ENCODE measurements at regions not wholly inside any gene's neighbourhood (a gene's known extent, or its start where the extent isn't known, plus 50 kb on each side); places are given as distances from the start of the nearest gene placed in this dataset.

DNA sequence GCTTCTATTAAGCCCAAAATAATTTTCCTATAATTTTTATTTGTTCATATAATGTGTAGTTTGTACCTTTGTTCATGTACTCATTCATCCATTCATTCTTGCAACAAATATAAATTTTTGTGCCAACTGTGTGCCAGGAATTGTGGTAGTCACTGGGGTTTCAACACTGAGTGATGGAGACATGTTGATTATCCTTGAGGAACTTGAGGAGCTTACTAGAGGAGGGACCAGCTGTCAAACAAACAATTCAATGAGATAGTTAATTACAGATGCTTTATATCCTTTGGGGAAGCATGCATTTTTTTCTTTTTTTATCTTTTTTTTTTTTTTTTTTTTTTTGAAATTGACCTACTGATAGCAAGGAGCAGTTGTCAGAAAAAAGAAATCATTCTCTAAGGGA lies 324.8 kb downstream of the GABRG2 start:
- TF ChIP-seq, protein P1, sequence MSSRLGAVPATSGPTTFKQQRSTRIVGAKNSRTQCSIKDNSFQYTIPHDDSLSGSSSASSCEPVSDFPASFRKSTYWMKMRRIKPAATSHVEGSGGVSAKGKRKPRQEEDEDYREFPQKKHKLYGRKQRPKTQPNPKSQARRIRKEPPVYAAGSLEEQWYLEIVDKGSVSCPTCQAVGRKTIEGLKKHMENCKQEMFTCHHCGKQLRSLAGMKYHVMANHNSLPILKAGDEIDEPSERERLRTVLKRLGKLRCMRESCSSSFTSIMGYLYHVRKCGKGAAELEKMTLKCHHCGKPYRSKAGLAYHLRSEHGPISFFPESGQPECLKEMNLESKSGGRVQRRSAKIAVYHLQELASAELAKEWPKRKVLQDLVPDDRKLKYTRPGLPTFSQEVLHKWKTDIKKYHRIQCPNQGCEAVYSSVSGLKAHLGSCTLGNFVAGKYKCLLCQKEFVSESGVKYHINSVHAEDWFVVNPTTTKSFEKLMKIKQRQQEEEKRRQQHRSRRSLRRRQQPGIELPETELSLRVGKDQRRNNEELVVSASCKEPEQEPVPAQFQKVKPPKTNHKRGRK (CRISPR knock-in tag; IDR thresholded peaks at IDR 0.05; ENCODE audit: borderline replicate concordance), result no peak
- TF ChIP-seq, protein P2, sequence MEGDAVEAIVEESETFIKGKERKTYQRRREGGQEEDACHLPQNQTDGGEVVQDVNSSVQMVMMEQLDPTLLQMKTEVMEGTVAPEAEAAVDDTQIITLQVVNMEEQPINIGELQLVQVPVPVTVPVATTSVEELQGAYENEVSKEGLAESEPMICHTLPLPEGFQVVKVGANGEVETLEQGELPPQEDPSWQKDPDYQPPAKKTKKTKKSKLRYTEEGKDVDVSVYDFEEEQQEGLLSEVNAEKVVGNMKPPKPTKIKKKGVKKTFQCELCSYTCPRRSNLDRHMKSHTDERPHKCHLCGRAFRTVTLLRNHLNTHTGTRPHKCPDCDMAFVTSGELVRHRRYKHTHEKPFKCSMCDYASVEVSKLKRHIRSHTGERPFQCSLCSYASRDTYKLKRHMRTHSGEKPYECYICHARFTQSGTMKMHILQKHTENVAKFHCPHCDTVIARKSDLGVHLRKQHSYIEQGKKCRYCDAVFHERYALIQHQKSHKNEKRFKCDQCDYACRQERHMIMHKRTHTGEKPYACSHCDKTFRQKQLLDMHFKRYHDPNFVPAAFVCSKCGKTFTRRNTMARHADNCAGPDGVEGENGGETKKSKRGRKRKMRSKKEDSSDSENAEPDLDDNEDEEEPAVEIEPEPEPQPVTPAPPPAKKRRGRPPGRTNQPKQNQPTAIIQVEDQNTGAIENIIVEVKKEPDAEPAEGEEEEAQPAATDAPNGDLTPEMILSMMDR (IDR thresholded peaks at IDR 0.05), result no peak
- TF ChIP-seq, protein P3, sequence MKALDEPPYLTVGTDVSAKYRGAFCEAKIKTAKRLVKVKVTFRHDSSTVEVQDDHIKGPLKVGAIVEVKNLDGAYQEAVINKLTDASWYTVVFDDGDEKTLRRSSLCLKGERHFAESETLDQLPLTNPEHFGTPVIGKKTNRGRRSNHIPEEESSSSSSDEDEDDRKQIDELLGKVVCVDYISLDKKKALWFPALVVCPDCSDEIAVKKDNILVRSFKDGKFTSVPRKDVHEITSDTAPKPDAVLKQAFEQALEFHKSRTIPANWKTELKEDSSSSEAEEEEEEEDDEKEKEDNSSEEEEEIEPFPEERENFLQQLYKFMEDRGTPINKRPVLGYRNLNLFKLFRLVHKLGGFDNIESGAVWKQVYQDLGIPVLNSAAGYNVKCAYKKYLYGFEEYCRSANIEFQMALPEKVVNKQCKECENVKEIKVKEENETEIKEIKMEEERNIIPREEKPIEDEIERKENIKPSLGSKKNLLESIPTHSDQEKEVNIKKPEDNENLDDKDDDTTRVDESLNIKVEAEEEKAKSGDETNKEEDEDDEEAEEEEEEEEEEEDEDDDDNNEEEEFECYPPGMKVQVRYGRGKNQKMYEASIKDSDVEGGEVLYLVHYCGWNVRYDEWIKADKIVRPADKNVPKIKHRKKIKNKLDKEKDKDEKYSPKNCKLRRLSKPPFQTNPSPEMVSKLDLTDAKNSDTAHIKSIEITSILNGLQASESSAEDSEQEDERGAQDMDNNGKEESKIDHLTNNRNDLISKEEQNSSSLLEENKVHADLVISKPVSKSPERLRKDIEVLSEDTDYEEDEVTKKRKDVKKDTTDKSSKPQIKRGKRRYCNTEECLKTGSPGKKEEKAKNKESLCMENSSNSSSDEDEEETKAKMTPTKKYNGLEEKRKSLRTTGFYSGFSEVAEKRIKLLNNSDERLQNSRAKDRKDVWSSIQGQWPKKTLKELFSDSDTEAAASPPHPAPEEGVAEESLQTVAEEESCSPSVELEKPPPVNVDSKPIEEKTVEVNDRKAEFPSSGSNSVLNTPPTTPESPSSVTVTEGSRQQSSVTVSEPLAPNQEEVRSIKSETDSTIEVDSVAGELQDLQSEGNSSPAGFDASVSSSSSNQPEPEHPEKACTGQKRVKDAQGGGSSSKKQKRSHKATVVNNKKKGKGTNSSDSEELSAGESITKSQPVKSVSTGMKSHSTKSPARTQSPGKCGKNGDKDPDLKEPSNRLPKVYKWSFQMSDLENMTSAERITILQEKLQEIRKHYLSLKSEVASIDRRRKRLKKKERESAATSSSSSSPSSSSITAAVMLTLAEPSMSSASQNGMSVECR (CRISPR knock-in tag; IDR thresholded peaks at IDR 0.05; ENCODE audit: borderline replicate concordance), result no peak
- TF ChIP-seq, protein P4, sequence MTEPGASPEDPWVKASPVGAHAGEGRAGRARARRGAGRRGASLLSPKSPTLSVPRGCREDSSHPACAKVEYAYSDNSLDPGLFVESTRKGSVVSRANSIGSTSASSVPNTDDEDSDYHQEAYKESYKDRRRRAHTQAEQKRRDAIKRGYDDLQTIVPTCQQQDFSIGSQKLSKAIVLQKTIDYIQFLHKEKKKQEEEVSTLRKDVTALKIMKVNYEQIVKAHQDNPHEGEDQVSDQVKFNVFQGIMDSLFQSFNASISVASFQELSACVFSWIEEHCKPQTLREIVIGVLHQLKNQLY (CRISPR knock-in tag; IDR thresholded peaks at IDR 0.05), result no peak
- TF ChIP-seq, protein P5, sequence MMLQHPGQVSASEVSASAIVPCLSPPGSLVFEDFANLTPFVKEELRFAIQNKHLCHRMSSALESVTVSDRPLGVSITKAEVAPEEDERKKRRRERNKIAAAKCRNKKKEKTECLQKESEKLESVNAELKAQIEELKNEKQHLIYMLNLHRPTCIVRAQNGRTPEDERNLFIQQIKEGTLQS (CRISPR knock-in tag; conservative IDR thresholded peaks at IDR 0.05), result no peak

All from WTC11 (cell line).